ENCODE measurements at regions not wholly inside any gene's neighbourhood (a gene's known extent, or its start where the extent isn't known, plus 50 kb on each side); places are given as distances from the start of the nearest gene placed in this dataset.

DNA sequence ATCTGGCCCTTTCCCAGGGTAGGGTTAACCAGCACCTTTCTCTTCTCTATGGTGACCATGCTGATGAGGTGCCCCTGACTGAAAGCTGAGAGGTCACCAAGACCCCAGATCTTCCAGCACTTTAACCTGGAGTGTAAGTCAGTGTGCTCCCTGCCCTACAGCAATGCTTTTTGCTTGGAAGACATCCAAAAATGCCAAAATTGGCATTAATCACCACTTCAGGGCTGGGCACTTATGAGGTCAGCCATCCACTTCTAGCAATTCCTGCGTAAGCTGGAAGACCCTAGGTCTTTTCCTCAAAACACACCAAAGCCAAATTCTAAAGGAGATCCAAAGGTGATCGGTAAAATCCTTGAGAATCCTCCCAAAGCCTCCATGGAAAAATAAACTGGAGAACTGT lies 81.2 kb upstream of the LOC128125822 start:
- TF ChIP-seq, protein P1, sequence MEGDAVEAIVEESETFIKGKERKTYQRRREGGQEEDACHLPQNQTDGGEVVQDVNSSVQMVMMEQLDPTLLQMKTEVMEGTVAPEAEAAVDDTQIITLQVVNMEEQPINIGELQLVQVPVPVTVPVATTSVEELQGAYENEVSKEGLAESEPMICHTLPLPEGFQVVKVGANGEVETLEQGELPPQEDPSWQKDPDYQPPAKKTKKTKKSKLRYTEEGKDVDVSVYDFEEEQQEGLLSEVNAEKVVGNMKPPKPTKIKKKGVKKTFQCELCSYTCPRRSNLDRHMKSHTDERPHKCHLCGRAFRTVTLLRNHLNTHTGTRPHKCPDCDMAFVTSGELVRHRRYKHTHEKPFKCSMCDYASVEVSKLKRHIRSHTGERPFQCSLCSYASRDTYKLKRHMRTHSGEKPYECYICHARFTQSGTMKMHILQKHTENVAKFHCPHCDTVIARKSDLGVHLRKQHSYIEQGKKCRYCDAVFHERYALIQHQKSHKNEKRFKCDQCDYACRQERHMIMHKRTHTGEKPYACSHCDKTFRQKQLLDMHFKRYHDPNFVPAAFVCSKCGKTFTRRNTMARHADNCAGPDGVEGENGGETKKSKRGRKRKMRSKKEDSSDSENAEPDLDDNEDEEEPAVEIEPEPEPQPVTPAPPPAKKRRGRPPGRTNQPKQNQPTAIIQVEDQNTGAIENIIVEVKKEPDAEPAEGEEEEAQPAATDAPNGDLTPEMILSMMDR (conservative IDR thresholded peaks at IDR 0.05 in 1 of 2, IDR thresholded peaks at IDR 0.05 in 1 of 2; ENCODE audit: extremely low read depth in 1 of 2, insufficient read depth in 1 of 2, low read depth in 1 of 2, low read length in 2 of 2), result no peak
- TF ChIP-seq EZH2 (IDR thresholded peaks at IDR 0.05; ENCODE audit: borderline replicate concordance, low read length), result no peak

All from mammary epithelial cell (primary cell).